CD14-positive monocyte (primary cell): ENCODE measurements at regions not wholly inside any gene's neighbourhood (a gene's known extent, or its start where the extent isn't known, plus 50 kb on each side); places are given as distances from the start of the nearest gene placed in this dataset.

ENCODE experiments used
- DNase-seq, 3 donors: peaks; one replicate each; pipeline ENCODE4 v3.0.0-alpha.2; 2011 to 2022
- H2AFZ ChIP-seq: 2 replicates; pipeline ENCODE4 v1.6.0; 2012; ENCODE audit warnings: mild to moderate bottlenecking, low read depth, low read length, inconsistent platforms; ENCODE audit not compliant: insufficient read depth, poor library complexity, severe bottlenecking
- H3K27ac ChIP-seq, 2 donors: 1 replicate in 1 of 2; 2 replicates in 1 of 2; pipeline ENCODE4 v1.5.1; 2012 to 2013; ENCODE audit warnings: low read length in 2 of 2, control low read depth in 1 of 2, inconsistent platforms in 1 of 2, low read depth in 1 of 2, mild to moderate bottlenecking in 1 of 2
- H3K27me3 ChIP-seq, 2 donors: one replicate each; pipeline versions ENCODE4 v1.6.0 to v1.6.1; 2011 to 2013; ENCODE audit warnings: low read length in 2 of 2; ENCODE audit not compliant: control insufficient read depth in 2 of 2, insufficient read depth in 2 of 2
- H3K36me3 ChIP-seq, 2 donors: replicated peaks in 1 of 2; 1 replicate in 1 of 2; 2 replicates in 1 of 2; pipeline versions ENCODE4 v1.5.1 to v1.6.1; 2012 to 2013; ENCODE audit warnings: low read length in 2 of 2, control low read depth in 1 of 2, inconsistent platforms in 1 of 2, mild to moderate bottlenecking in 1 of 2; ENCODE audit not compliant: insufficient read depth in 2 of 2, control insufficient read depth in 1 of 2
- H3K4me1 ChIP-seq, 2 donors: 1 replicate in 1 of 2; 2 replicates in 1 of 2; pipeline versions ENCODE4 v1.5.1 to v1.6.1; 2012 to 2013; ENCODE audit warnings: low read length in 2 of 2, control low read depth in 1 of 2, inconsistent platforms in 1 of 2, mild to moderate bottlenecking in 1 of 2, moderate library complexity in 1 of 2; ENCODE audit not compliant: insufficient read depth in 2 of 2, control insufficient read depth in 1 of 2
- H3K4me2 ChIP-seq: replicated peaks from 2 replicates; pipeline ENCODE3; 2012; ENCODE audit warnings: low read length, moderate library complexity, mild to moderate bottlenecking; ENCODE audit not compliant: poor library complexity, severe bottlenecking; ENCODE audit errors: extremely low read depth
- H3K4me3 ChIP-seq, 3 experiments: fragments of 200-600 bp in 1 of 3; sonication (generic) in 1 of 3; replicated peaks in 1 of 3; 1 replicate in 2 of 3; 2 replicates in 1 of 3; pipeline ENCODE4 v1.5.1; 2011 to 2013; ENCODE audit warnings: low read length in 3 of 3, mild to moderate bottlenecking in 3 of 3, control low read depth in 2 of 3, low read depth in 2 of 3, inconsistent platforms in 1 of 3, moderate library complexity in 1 of 3
- H3K79me2 ChIP-seq: 2 replicates; pipeline ENCODE4 v1.6.0; 2012; ENCODE audit warnings: mild to moderate bottlenecking, control low read depth, inconsistent platforms, low read length, moderate library complexity; ENCODE audit not compliant: insufficient read depth
- H3K9ac ChIP-seq: 2 replicates; pipeline ENCODE4 v1.6.0; 2017; ENCODE audit warnings: low read length, mild to moderate bottlenecking; ENCODE audit not compliant: insufficient read depth, poor library complexity, severe bottlenecking
- H3K9me3 ChIP-seq, 2 donors: replicated peaks in 1 of 2; 1 replicate in 1 of 2; 2 replicates in 1 of 2; pipeline versions ENCODE4 v1.5.1 to v1.6.1; 2012 to 2013; ENCODE audit warnings: low read length in 2 of 2, control low read depth in 1 of 2; ENCODE audit not compliant: control insufficient read depth in 1 of 2, insufficient read depth in 1 of 2
- H4K20me1 ChIP-seq: 2 replicates; pipeline ENCODE4 v1.6.0; 2012; ENCODE audit warnings: mild to moderate bottlenecking, low read length, control low read depth, moderate library complexity; ENCODE audit not compliant: insufficient read depth
- H3K27ac Mint-ChIP-seq, 7 donors: one replicate each; pipeline ENCODE4 v1.8.0; 2020; ENCODE audit warnings: mild to moderate bottlenecking in 7 of 7, mixed read lengths in 7 of 7, moderate library complexity in 6 of 7, inconsistent platforms in 2 of 7
- H3K27me3 Mint-ChIP-seq, 3 donors: one replicate each; pipeline ENCODE4 v1.8.0; 2021 to 2022; ENCODE audit warnings: low read depth in 3 of 3, mild to moderate bottlenecking in 3 of 3, mixed read lengths in 3 of 3, moderate library complexity in 3 of 3, inconsistent platforms in 1 of 3
- H3K36me3 Mint-ChIP-seq, 2 donors: one replicate each; pipeline ENCODE4 v1.8.0; 2020; ENCODE audit warnings: mixed read lengths in 2 of 2, inconsistent platforms in 1 of 2, mild to moderate bottlenecking in 1 of 2
- H3K4me1 Mint-ChIP-seq: one replicate; pipeline ENCODE4 v1.8.0; 2020; ENCODE audit warnings: mild to moderate bottlenecking, mixed read lengths
- H3K4me3 Mint-ChIP-seq, 2 donors: one replicate each; pipeline ENCODE4 v1.8.0; 2020; ENCODE audit warnings: mild to moderate bottlenecking in 2 of 2, mixed read lengths in 2 of 2, moderate library complexity in 1 of 2
- H3K9me3 Mint-ChIP-seq, 7 donors: one replicate each; pipeline ENCODE4 v1.8.0; 2020 to 2022; ENCODE audit warnings: mixed read lengths in 7 of 7, mild to moderate bottlenecking in 6 of 7, moderate library complexity in 6 of 7, inconsistent platforms in 2 of 7
- CTCF ChIP-seq: fragments of 200-600 bp; IDR thresholded peaks from one replicate; pipeline ENCODE4 v1.8.0; 2022; ENCODE audit warnings: antibody characterized with exemption, mild to moderate bottlenecking
- WGBS: methylation state at CpG from one replicate; pipeline ENCODE4 v1.1.5; 2013; ENCODE audit warnings: missing lambda C conversion rate; ENCODE audit not compliant: insufficient coverage; 5-methylcytosine and 5-hydroxymethylcytosine counted together
- intact Hi-C, 2 donors: fragments of 100-400 bp; cut with micrococcal nuclease; formaldehyde crosslinking; loops; one replicate each; pipeline versions ENCODE4 v1.15.0 to v1.15.1; 2023

DNA sequence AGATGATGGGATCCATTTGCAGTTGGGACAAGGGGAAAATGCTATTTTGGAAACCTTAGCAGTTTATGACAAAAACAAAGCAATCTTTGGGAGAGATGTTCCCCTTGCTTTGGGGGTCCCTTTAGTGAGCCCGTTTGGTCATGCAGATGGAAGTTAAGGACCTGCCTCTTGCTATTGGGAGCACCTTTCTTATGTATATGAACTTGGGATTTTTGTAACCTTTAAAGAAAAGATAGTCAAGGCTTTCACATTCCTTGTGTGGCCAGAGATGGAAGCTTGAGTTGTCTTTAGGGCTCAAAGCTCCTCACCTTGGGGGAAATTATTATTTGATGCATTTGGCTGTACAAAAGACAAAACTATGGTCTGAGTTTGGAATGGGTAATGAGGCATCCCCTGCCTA, 179.0 kb upstream of the PLPP4 start:
- no peak for DNase-seq
- Mint-ChIP-seq H3K4me1 (no peaks in the 10 kb centered on the region), H3K4me3 (no peak overlapping the region), H3K27me3 (peaks cover 1 to 3% (median 2%) of the 10 kb centered on the region in 3 donors), H3K36me3 (no peaks in the 10 kb centered on the region), H3K27ac (no peak overlapping the region), H3K9me3 (peaks cover 0 to 5% (median 2%) of the 10 kb centered on the region in 7 donors)
- H3K27me3 ChIP-seq = no peaks in the 10 kb centered on the region
- no peak overlapping the region for H2AFZ ChIP-seq
- no peaks in the 10 kb centered on the region for H3K9me3 ChIP-seq
- H3K4me1 ChIP-seq = no peaks in the 10 kb centered on the region
- intact Hi-C loops = no loop called here
- no peaks in the 10 kb centered on the region for H4K20me1 ChIP-seq
- H3K9ac ChIP-seq = no peak overlapping the region
- H3K36me3 ChIP-seq = no peaks in the 10 kb centered on the region
- no peaks in the 10 kb centered on the region for H3K79me2 ChIP-seq
- H3K4me2 ChIP-seq = no peak overlapping the region
- WGBS = 60% methylated on average over 1 of the region's 1 CpG
- no peak overlapping the region for H3K27ac ChIP-seq
- H3K4me3 ChIP-seq = no peak overlapping the region
- TF ChIP-seq CTCF = no peak

DNA sequence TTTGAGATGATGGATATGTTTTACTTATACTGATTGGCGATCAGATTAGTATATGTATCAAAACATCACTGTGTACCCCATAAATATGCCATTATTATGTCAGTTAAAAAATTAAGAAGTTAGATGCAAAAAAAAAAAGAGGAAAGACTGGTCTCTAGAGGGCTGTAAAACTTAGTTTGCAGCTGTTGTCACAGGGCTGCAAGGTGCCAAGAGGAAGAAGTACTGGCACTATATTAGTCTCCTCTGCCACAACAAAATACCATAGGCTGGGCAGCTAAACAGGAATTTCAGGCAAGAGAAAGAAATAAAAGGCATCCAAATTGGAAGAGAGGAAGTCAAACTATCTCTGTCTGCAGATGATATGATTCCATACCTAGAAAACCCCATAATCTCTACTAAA, 177.8 kb upstream of the PLPP4 start:
- Mint-ChIP-seq H3K27me3 (peaks cover 1 to 3% (median 2%) of the 10 kb centered on the region in 3 donors), H3K36me3 (no peaks in the 10 kb centered on the region), H3K27ac (no peak overlapping the region), H3K4me1 (no peaks in the 10 kb centered on the region), H3K4me3 (no peak overlapping the region), H3K9me3 (peaks cover 0 to 5% (median 2%) of the 10 kb centered on the region in 7 donors)
- Histone ChIP-seq H4K20me1 (no peaks in the 10 kb centered on the region), H3K9me3 (no peaks in the 10 kb centered on the region), H3K4me2 (no peak overlapping the region), H3K36me3 (no peaks in the 10 kb centered on the region), H3K27ac (no peak overlapping the region), H3K79me2 (no peaks in the 10 kb centered on the region), H3K27me3 (no peaks in the 10 kb centered on the region), H3K9ac (no peak overlapping the region), H3K4me1 (no peaks in the 10 kb centered on the region), H2AFZ (no peak overlapping the region), H3K4me3 (no peak overlapping the region)
- no CpG with 5 or more reads among the region's 1 CpG for WGBS
- TF ChIP-seq CTCF = no peak
- intact Hi-C loops = no loop called here
- no peak for DNase-seq
